ENCODE measurements at regions not wholly inside any gene's neighbourhood (a gene's known extent, or its start where the extent isn't known, plus 50 kb on each side); places are given as distances from the start of the nearest gene placed in this dataset.

DNA sequence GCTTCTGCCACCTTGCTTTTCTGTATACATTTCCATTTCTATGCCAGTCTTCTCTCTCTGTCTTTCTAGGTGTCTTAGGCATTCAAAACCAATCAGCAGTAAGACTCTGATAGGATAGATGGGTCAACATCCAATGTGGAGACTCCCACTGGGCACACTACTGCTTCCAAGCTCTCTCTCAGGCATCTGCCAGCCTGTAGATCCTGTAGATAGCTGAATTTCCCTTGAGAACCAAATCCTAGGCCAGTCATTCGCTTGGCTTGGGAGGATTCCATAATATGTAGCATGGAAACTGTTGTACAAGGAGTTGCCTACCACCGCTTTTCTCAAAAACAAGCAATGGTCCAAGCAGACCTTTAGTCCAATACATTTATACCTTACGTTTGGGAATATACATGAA lies 262.8 kb upstream of the RARB start (continued):
- TF ChIP-seq OSR2 (tag by site-specific recombination; IDR thresholded peaks at IDR 0.05) (no peak), ZNF521 (tag by site-specific recombination; IDR thresholded peaks at IDR 0.05) (no peak), ZNF76 (tag by site-specific recombination; IDR thresholded peaks at IDR 0.05; ENCODE audit: borderline replicate concordance, low read depth) (no peak), ZNF785 (tag by site-specific recombination; IDR thresholded peaks at IDR 0.05) (no peak)
- TF ChIP-seq, protein P1, sequence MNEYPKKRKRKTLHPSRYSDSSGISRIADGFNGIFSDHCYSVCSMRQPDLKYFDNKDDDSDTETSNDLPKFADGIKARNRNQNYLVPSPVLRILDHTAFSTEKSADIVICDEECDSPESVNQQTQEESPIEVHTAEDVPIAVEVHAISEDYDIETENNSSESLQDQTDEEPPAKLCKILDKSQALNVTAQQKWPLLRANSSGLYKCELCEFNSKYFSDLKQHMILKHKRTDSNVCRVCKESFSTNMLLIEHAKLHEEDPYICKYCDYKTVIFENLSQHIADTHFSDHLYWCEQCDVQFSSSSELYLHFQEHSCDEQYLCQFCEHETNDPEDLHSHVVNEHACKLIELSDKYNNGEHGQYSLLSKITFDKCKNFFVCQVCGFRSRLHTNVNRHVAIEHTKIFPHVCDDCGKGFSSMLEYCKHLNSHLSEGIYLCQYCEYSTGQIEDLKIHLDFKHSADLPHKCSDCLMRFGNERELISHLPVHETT (tag by site-specific recombination; IDR thresholded peaks at IDR 0.05) = no peak
- TF ChIP-seq, protein P2, sequence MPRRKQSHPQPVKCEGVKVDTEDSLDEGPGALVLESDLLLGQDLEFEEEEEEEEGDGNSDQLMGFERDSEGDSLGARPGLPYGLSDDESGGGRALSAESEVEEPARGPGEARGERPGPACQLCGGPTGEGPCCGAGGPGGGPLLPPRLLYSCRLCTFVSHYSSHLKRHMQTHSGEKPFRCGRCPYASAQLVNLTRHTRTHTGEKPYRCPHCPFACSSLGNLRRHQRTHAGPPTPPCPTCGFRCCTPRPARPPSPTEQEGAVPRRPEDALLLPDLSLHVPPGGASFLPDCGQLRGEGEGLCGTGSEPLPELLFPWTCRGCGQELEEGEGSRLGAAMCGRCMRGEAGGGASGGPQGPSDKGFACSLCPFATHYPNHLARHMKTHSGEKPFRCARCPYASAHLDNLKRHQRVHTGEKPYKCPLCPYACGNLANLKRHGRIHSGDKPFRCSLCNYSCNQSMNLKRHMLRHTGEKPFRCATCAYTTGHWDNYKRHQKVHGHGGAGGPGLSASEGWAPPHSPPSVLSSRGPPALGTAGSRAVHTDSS (tag by site-specific recombination; IDR thresholded peaks at IDR 0.05) = no peak
- TF ChIP-seq, protein P3, sequence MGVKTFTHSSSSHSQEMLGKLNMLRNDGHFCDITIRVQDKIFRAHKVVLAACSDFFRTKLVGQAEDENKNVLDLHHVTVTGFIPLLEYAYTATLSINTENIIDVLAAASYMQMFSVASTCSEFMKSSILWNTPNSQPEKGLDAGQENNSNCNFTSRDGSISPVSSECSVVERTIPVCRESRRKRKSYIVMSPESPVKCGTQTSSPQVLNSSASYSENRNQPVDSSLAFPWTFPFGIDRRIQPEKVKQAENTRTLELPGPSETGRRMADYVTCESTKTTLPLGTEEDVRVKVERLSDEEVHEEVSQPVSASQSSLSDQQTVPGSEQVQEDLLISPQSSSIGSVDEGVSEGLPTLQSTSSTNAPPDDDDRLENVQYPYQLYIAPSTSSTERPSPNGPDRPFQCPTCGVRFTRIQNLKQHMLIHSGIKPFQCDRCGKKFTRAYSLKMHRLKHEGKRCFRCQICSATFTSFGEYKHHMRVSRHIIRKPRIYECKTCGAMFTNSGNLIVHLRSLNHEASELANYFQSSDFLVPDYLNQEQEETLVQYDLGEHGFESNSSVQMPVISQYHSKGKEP (tag by site-specific recombination; IDR thresholded peaks at IDR 0.05) = no peak
- TF ChIP-seq, protein P4, sequence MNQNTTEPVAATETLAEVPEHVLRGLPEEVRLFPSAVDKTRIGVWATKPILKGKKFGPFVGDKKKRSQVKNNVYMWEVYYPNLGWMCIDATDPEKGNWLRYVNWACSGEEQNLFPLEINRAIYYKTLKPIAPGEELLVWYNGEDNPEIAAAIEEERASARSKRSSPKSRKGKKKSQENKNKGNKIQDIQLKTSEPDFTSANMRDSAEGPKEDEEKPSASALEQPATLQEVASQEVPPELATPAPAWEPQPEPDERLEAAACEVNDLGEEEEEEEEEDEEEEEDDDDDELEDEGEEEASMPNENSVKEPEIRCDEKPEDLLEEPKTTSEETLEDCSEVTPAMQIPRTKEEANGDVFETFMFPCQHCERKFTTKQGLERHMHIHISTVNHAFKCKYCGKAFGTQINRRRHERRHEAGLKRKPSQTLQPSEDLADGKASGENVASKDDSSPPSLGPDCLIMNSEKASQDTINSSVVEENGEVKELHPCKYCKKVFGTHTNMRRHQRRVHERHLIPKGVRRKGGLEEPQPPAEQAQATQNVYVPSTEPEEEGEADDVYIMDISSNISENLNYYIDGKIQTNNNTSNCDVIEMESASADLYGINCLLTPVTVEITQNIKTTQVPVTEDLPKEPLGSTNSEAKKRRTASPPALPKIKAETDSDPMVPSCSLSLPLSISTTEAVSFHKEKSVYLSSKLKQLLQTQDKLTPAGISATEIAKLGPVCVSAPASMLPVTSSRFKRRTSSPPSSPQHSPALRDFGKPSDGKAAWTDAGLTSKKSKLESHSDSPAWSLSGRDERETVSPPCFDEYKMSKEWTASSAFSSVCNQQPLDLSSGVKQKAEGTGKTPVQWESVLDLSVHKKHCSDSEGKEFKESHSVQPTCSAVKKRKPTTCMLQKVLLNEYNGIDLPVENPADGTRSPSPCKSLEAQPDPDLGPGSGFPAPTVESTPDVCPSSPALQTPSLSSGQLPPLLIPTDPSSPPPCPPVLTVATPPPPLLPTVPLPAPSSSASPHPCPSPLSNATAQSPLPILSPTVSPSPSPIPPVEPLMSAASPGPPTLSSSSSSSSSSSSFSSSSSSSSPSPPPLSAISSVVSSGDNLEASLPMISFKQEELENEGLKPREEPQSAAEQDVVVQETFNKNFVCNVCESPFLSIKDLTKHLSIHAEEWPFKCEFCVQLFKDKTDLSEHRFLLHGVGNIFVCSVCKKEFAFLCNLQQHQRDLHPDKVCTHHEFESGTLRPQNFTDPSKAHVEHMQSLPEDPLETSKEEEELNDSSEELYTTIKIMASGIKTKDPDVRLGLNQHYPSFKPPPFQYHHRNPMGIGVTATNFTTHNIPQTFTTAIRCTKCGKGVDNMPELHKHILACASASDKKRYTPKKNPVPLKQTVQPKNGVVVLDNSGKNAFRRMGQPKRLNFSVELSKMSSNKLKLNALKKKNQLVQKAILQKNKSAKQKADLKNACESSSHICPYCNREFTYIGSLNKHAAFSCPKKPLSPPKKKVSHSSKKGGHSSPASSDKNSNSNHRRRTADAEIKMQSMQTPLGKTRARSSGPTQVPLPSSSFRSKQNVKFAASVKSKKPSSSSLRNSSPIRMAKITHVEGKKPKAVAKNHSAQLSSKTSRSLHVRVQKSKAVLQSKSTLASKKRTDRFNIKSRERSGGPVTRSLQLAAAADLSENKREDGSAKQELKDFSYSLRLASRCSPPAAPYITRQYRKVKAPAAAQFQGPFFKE (tag by site-specific recombination; IDR thresholded peaks at IDR 0.05; ENCODE audit: borderline replicate concordance) = no peak

DNA sequence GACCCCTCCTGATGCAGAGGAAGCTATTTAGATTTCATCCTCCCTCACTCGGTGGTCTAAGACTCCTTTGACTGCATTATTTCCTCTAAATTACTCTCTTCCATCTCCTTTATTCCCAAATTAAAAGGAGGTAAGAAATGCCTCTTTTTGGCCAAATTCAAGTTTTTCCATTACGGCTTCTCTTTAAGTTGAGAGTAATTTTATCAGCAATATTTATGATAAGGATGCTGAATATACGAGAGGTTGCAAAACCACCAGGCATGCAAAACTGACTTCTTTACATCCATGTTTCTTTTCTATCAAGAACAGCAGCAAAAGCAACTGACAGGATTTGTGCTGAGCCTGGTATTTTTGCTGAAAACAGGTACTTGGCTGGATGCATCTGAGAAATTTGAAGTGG lies 262.0 kb upstream of the RARB start:
- POLR2A ChIA-PET = no interaction called here
- Histone ChIP-seq H3K36me3 (ENCODE audit: control insufficient read depth in 2 of 2, insufficient read depth in 1 of 2, low read length in 2 of 2) (no peaks in the 10 kb centered on the region), H3K4me1 (ENCODE audit: control insufficient read depth, insufficient read depth, low read length) (no peaks in the 10 kb centered on the region), H3K9me3 (ENCODE audit: control insufficient read depth, insufficient read depth, low read depth, low read length) (no peaks in the 10 kb centered on the region), H3K27ac (ENCODE audit: extremely low read depth, low read depth, low read length) (no peak overlapping the region), H3K4me3 (ENCODE audit: low read depth, low read length) (no peak overlapping the region)
- TF ChIP-seq, protein P5, sequence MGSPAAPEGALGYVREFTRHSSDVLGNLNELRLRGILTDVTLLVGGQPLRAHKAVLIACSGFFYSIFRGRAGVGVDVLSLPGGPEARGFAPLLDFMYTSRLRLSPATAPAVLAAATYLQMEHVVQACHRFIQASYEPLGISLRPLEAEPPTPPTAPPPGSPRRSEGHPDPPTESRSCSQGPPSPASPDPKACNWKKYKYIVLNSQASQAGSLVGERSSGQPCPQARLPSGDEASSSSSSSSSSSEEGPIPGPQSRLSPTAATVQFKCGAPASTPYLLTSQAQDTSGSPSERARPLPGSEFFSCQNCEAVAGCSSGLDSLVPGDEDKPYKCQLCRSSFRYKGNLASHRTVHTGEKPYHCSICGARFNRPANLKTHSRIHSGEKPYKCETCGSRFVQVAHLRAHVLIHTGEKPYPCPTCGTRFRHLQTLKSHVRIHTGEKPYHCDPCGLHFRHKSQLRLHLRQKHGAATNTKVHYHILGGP (tag by site-specific recombination; IDR thresholded peaks at IDR 0.05) = no peak
- TF ChIP-seq ZNF701 (tag by site-specific recombination; IDR thresholded peaks at IDR 0.05) = no peak
- TF ChIP-seq GLI4 (tag by site-specific recombination; IDR thresholded peaks at IDR 0.05) = no peak
- no peak for TF ChIP-seq ZNF221 (tag by site-specific recombination; IDR thresholded peaks at IDR 0.05; ENCODE audit: borderline replicate concordance)
- TF ChIP-seq ZNF521 (tag by site-specific recombination; IDR thresholded peaks at IDR 0.05) = no peak
- CTCF ChIA-PET = no interaction called here

Data from HEK293 (cell line).